WTC11 (cell line): ENCODE measurements at regions not wholly inside any gene's neighbourhood (a gene's known extent, or its start where the extent isn't known, plus 50 kb on each side); places are given as distances from the start of the nearest gene placed in this dataset.

ENCODE experiments used
- ATAC-seq: fragments of 200-7000 bp; cut with Tn5 transposase; 2 replicates; pipeline ENCODE4 v1.10.0; 2021; ENCODE audit warnings: mild to moderate bottlenecking, moderate library complexity
- CTCF ChIA-PET: fragments of 300-600 bp; sonication (Branson Sonifier 250); formaldehyde crosslinking; loops from one replicate; lab custom pipeline; 2021; ENCODE audit warnings: antibody characterized with exemption; lab: Charles Lee
- POLR2A ChIA-PET: fragments of 350-600 bp; sonication (Branson Sonifier 250); formaldehyde crosslinking; loops from one replicate; lab custom pipeline; 2021; ENCODE audit warnings: antibody characterized with exemption; lab: Charles Lee
- DNase-seq: peaks from one replicate; pipeline ENCODE4 v3.0.0; 2021; ENCODE audit warnings: low spot score
- H3K27ac Mint-ChIP-seq: 2 replicates; pipeline ENCODE4 v1.8.0; 2021; ENCODE audit warnings: mixed read lengths
- H3K27me3 Mint-ChIP-seq: 2 replicates; pipeline ENCODE4 v1.8.0; 2021; ENCODE audit warnings: low read depth, mild to moderate bottlenecking, moderate library complexity, mixed read lengths
- H3K36me3 Mint-ChIP-seq: 2 replicates; pipeline ENCODE4 v1.8.0; 2021; ENCODE audit warnings: mixed read lengths
- H3K4me1 Mint-ChIP-seq: 2 replicates; pipeline ENCODE4 v1.8.0; 2022; ENCODE audit warnings: mixed read lengths
- H3K4me3 Mint-ChIP-seq: 2 replicates; pipeline ENCODE4 v1.8.0; 2021; ENCODE audit warnings: mild to moderate bottlenecking, moderate library complexity, mixed read lengths
- H3K9me3 Mint-ChIP-seq: 2 replicates; pipeline ENCODE4 v1.8.0; 2021; ENCODE audit warnings: mixed read lengths
- KAT7 ChIP-seq: sonication (generic); formaldehyde crosslinking; IDR thresholded peaks from 2 replicates; pipeline ENCODE4 v1.8.1; 2023; ENCODE audit warnings: missing genetic modification reagents, mild to moderate bottlenecking, borderline replicate concordance
- MYBL2 ChIP-seq: sonication (generic); formaldehyde crosslinking; IDR thresholded peaks from 2 replicates; pipeline ENCODE4 v1.8.1; 2023; ENCODE audit warnings: mild to moderate bottlenecking, moderate library complexity, missing genetic modification reagents
- NFATC4 ChIP-seq: fragments of 250-450 bp; sonication (Bioruptor Pico); IDR thresholded peaks from 2 replicates; pipeline ENCODE4 v1.9.0; 2021; ENCODE audit warnings: mild to moderate bottlenecking
- NFYB ChIP-seq: sonication (generic); formaldehyde crosslinking; conservative IDR thresholded peaks from 2 replicates; pipeline ENCODE4 v1.8.0; 2022; ENCODE audit warnings: low read depth, missing genetic modification reagents
- OVOL2 ChIP-seq: fragments of 250-450 bp; sonication (Bioruptor Pico); IDR thresholded peaks from 2 replicates; pipeline ENCODE4 v1.9.0; 2021; ENCODE audit warnings: mild to moderate bottlenecking, borderline replicate concordance
- SMAD3 ChIP-seq: sonication (generic); formaldehyde crosslinking; IDR thresholded peaks from 2 replicates; pipeline ENCODE4 v1.8.0; 2022; ENCODE audit warnings: missing genetic modification reagents, mild to moderate bottlenecking, borderline replicate concordance
- ZNF138 ChIP-seq: sonication (generic); formaldehyde crosslinking; conservative IDR thresholded peaks from 2 replicates; pipeline ENCODE4 v1.8.1; 2022; ENCODE audit warnings: mild to moderate bottlenecking, moderate library complexity, missing genetic modification reagents
- ZNF671 ChIP-seq: fragments of 250-450 bp; sonication (Bioruptor Pico); IDR thresholded peaks from 2 replicates; pipeline ENCODE4 v1.8.0; 2021; ENCODE audit warnings: mild to moderate bottlenecking
- TF ChIP-seq, protein P1 (sequence below): sonication (generic); formaldehyde crosslinking; IDR thresholded peaks from 2 replicates; pipeline ENCODE4 v1.8.1; 2022; ENCODE audit warnings: mild to moderate bottlenecking, moderate library complexity, missing genetic modification reagents
- TF ChIP-seq, protein P2 (sequence below): sonication (generic); formaldehyde crosslinking; IDR thresholded peaks from 2 replicates; pipeline ENCODE4 v1.8.0; 2022; ENCODE audit warnings: mild to moderate bottlenecking, missing genetic modification reagents
- TF ChIP-seq, protein P3 (sequence below): fragments of 250-450 bp; sonication (Bioruptor Pico); IDR thresholded peaks from 2 replicates; pipeline ENCODE4 v1.9.0; 2021; ENCODE audit warnings: mild to moderate bottlenecking
- TF ChIP-seq, protein P4 (sequence below): fragments of 250-450 bp; sonication (Bioruptor Pico); IDR thresholded peaks from 2 replicates; pipeline ENCODE4 v1.9.0; 2021; ENCODE audit warnings: mild to moderate bottlenecking, borderline replicate concordance
- TF ChIP-seq, protein P5 (sequence below): fragments of 250-450 bp; sonication (Bioruptor Pico); IDR thresholded peaks from 2 replicates; pipeline ENCODE4 v1.9.0; 2021; ENCODE audit warnings: moderate library complexity, mild to moderate bottlenecking, inconsistent platforms, borderline replicate concordance

DNA sequence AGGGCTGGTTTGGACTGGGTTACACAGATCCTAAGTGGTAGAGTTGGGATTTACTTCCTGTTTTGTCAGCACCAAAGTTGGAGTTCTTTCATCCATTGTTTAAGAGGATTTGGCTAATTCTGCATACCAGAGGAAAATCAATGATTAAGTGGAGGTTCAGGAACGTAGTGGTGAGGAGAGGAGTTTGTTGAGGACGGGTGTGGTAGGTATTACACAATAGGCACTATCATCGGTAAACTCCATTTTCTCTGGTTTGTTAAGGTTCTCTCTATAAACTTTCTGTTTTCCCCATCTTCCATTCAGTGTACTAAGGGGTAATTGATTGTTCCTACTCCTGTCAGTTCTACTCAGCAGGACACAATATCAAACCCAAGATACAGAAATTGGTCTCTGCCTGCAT, 107.5 kb upstream of the VCX2 start:
- CTCF ChIA-PET: no interaction called here
- no peak for TF ChIP-seq NFYB (CRISPR knock-in tag)
- no peak for TF ChIP-seq ZNF671 (CRISPR knock-in tag)
- TF ChIP-seq, protein P1, sequence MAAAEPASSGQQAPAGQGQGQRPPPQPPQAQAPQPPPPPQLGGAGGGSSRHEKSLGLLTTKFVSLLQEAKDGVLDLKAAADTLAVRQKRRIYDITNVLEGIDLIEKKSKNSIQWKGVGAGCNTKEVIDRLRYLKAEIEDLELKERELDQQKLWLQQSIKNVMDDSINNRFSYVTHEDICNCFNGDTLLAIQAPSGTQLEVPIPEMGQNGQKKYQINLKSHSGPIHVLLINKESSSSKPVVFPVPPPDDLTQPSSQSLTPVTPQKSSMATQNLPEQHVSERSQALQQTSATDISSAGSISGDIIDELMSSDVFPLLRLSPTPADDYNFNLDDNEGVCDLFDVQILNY (CRISPR knock-in tag): no peak
- TF ChIP-seq, protein P2, sequence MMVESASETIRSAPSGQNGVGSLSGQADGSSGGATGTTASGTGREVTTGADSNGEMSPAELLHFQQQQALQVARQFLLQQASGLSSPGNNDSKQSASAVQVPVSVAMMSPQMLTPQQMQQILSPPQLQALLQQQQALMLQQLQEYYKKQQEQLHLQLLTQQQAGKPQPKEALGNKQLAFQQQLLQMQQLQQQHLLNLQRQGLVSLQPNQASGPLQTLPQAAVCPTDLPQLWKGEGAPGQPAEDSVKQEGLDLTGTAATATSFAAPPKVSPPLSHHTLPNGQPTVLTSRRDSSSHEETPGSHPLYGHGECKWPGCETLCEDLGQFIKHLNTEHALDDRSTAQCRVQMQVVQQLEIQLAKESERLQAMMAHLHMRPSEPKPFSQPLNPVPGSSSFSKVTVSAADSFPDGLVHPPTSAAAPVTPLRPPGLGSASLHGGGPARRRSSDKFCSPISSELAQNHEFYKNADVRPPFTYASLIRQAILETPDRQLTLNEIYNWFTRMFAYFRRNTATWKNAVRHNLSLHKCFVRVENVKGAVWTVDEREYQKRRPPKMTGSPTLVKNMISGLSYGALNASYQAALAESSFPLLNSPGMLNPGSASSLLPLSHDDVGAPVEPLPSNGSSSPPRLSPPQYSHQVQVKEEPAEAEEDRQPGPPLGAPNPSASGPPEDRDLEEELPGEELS: no peak
- TF ChIP-seq MYBL2: no peak
- TF ChIP-seq, all 79 proteins: peak for 0
- POLR2A ChIA-PET: no interaction called here
- Mint-ChIP-seq H3K4me1 (peaks cover 2% of the 10 kb centered on the region; the same call in 1 of the 2 replicates), H3K27ac (no peak overlapping the region), H3K36me3 (peaks cover 5% of the 10 kb centered on the region), H3K27me3 (no peaks in the 10 kb centered on the region), H3K4me3 (no peak overlapping the region), H3K9me3 (peaks cover 6% of the 10 kb centered on the region)
- ATAC-seq (no peak), DNase-seq (no peak)

DNA sequence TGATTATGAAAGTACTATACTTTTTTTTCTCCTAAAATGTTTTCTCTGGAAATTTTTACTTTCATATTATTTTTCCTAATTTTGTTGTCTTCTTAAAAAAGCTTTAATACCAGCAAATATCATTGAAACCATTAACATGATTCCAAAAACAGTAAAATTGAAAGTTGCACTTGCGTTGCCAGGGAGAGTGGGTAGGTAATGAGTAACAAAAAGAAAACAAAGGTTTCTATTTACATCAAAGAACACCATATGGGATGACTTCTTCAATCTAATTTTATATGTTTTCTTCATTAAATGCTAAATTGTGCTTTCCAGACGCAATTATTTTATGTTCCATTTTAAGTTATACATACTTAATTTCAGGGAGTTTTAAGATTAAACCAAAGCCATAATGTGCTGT, 108.3 kb upstream of the VCX2 start:
- ATAC-seq (no peak), DNase-seq (no peak)
- CTCF ChIA-PET: no interaction called here
- Mint-ChIP-seq H3K4me3 (no peak overlapping the region), H3K4me1 (peaks cover 2% of the 10 kb centered on the region; the same call in 1 of the 2 replicates), H3K9me3 (peaks cover 6% of the 10 kb centered on the region), H3K27ac (no peak overlapping the region), H3K27me3 (no peaks in the 10 kb centered on the region), H3K36me3 (peaks cover 5% of the 10 kb centered on the region)
- POLR2A ChIA-PET: no interaction called here
- TF ChIP-seq, protein P3, sequence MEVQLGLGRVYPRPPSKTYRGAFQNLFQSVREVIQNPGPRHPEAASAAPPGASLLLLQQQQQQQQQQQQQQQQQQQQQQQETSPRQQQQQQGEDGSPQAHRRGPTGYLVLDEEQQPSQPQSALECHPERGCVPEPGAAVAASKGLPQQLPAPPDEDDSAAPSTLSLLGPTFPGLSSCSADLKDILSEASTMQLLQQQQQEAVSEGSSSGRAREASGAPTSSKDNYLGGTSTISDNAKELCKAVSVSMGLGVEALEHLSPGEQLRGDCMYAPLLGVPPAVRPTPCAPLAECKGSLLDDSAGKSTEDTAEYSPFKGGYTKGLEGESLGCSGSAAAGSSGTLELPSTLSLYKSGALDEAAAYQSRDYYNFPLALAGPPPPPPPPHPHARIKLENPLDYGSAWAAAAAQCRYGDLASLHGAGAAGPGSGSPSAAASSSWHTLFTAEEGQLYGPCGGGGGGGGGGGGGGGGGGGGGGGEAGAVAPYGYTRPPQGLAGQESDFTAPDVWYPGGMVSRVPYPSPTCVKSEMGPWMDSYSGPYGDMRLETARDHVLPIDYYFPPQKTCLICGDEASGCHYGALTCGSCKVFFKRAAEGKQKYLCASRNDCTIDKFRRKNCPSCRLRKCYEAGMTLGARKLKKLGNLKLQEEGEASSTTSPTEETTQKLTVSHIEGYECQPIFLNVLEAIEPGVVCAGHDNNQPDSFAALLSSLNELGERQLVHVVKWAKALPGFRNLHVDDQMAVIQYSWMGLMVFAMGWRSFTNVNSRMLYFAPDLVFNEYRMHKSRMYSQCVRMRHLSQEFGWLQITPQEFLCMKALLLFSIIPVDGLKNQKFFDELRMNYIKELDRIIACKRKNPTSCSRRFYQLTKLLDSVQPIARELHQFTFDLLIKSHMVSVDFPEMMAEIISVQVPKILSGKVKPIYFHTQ (CRISPR knock-in tag): no peak
- TF ChIP-seq KAT7 (CRISPR knock-in tag) (no peak), ZNF138 (CRISPR knock-in tag) (no peak), NFATC4 (CRISPR knock-in tag) (no peak), SMAD3 (no peak)
- TF ChIP-seq, protein P4, sequence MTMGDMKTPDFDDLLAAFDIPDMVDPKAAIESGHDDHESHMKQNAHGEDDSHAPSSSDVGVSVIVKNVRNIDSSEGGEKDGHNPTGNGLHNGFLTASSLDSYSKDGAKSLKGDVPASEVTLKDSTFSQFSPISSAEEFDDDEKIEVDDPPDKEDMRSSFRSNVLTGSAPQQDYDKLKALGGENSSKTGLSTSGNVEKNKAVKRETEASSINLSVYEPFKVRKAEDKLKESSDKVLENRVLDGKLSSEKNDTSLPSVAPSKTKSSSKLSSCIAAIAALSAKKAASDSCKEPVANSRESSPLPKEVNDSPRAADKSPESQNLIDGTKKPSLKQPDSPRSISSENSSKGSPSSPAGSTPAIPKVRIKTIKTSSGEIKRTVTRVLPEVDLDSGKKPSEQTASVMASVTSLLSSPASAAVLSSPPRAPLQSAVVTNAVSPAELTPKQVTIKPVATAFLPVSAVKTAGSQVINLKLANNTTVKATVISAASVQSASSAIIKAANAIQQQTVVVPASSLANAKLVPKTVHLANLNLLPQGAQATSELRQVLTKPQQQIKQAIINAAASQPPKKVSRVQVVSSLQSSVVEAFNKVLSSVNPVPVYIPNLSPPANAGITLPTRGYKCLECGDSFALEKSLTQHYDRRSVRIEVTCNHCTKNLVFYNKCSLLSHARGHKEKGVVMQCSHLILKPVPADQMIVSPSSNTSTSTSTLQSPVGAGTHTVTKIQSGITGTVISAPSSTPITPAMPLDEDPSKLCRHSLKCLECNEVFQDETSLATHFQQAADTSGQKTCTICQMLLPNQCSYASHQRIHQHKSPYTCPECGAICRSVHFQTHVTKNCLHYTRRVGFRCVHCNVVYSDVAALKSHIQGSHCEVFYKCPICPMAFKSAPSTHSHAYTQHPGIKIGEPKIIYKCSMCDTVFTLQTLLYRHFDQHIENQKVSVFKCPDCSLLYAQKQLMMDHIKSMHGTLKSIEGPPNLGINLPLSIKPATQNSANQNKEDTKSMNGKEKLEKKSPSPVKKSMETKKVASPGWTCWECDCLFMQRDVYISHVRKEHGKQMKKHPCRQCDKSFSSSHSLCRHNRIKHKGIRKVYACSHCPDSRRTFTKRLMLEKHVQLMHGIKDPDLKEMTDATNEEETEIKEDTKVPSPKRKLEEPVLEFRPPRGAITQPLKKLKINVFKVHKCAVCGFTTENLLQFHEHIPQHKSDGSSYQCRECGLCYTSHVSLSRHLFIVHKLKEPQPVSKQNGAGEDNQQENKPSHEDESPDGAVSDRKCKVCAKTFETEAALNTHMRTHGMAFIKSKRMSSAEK (CRISPR knock-in tag): no peak

DNA sequence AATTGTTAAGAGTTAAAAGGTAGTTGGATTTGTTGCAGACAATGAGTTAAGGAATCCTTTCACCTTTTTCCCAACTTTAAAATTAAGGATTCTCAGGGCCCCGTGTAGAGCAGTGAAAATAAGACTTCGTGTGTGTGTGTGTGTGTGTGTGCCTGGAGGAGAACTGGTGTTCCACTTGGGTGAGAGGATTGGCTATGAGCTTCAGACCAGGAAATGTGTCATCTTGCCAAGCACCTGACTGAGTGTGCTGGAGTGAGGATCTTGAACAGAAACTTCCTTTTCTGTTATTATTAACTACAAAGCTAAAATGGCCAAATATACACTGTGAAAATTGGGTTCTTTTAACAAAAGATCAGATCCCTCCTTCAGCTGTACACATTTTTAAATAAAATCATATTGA, 113.1 kb upstream of the VCX2 start:
- no peaks in the 10 kb centered on the region for H3K9me3 Mint-ChIP-seq
- TF ChIP-seq OVOL2 (no peak), KAT7 (CRISPR knock-in tag) (no peak), ZNF671 (CRISPR knock-in tag) (no peak)
- TF ChIP-seq, protein P5, sequence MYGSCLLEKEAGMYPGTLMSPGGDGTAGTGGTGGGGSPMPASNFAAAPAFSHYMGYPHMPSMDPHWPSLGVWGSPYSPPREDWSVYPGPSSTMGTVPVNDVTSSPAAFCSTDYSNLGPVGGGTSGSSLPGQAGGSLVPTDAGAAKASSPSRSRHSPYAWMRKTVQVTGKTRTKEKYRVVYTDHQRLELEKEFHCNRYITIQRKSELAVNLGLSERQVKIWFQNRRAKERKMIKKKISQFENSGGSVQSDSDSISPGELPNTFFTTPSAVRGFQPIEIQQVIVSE (CRISPR knock-in tag): no peak
- TF ChIP-seq, all 79 proteins: peak for 0
- Mint-ChIP-seq H3K27ac (no peak overlapping the region), H3K36me3 (no peaks in the 10 kb centered on the region), H3K27me3 (no peaks in the 10 kb centered on the region), H3K4me1 (no peaks in the 10 kb centered on the region), H3K4me3 (no peak overlapping the region)
- no peak for ATAC-seq
- no peak for DNase-seq
- POLR2A ChIA-PET: no interaction called here
- CTCF ChIA-PET: no interaction called here
